C4-2B (cell line): ENCODE measurements at regions not wholly inside any gene's neighbourhood (a gene's known extent, or its start where the extent isn't known, plus 50 kb on each side); places are given as distances from the start of the nearest gene placed in this dataset.

Experiments
- ZFX ChIP-seq: fragments of 450-650 bp; IDR thresholded peaks from 2 replicates; pipeline ENCODE4 v1.6.1; 2017
- TF ChIP-seq, protein P1 (sequence below): fragments of 450-650 bp; conservative IDR thresholded peaks from 2 replicates; pipeline ENCODE4 v1.5.1; 2017; ENCODE audit warnings: mild to moderate bottlenecking

DNA sequence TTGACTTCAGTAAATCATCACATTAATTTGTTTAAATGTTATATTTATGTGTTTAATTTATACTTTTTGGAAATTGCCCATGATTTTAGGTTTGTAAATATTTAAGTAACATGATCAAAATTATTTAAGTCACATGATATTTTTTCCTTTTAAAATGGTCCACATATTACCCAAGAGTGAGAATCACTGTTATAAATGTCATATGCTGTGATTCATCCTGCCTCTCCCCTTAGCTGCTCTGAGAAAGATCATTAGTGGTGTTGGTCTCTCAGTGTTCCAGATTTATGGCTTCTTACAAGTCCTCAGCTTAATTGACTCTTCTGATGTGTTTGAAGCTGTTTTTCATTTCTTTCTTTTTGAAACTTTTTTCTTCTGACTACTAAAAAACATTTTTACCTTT lies 70.1 kb downstream of the SPANXN4 start:
- TF ChIP-seq, protein P1, sequence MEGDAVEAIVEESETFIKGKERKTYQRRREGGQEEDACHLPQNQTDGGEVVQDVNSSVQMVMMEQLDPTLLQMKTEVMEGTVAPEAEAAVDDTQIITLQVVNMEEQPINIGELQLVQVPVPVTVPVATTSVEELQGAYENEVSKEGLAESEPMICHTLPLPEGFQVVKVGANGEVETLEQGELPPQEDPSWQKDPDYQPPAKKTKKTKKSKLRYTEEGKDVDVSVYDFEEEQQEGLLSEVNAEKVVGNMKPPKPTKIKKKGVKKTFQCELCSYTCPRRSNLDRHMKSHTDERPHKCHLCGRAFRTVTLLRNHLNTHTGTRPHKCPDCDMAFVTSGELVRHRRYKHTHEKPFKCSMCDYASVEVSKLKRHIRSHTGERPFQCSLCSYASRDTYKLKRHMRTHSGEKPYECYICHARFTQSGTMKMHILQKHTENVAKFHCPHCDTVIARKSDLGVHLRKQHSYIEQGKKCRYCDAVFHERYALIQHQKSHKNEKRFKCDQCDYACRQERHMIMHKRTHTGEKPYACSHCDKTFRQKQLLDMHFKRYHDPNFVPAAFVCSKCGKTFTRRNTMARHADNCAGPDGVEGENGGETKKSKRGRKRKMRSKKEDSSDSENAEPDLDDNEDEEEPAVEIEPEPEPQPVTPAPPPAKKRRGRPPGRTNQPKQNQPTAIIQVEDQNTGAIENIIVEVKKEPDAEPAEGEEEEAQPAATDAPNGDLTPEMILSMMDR, result no peak
- no peak for TF ChIP-seq ZFX
